HG02840 (cell line): ENCODE measurements at regions not wholly inside any gene's neighbourhood (a gene's known extent, or its start where the extent isn't known, plus 50 kb on each side); places are given as distances from the start of the nearest gene placed in this dataset.

Experiments
- ATAC-seq: cut with Tn5 transposase; IDR thresholded peaks from one replicate; pipeline ENCODE4 v1.9.1; 2021; ENCODE audit warnings: mild to moderate bottlenecking, moderate library complexity, moderate number of reproducible peaks; ENCODE audit not compliant: unreplicated experiment, low FRiP score

- ATAC-seq, result no peak
Observed at GRCh38 chr3:175916191-175916934, 1057.2 kb downstream of the NAALADL2 start.

- no peak for ATAC-seq
Observed at GRCh38 chr3:175914785-175915184, 1055.7 kb downstream of the NAALADL2 start.

GRCh38 chr3:175913286-175913685, 1054.2 kb downstream of the NAALADL2 start:
- ATAC-seq, result no peak

GRCh38 chr3:175911937-175912336, 1052.8 kb downstream of the NAALADL2 start:
- ATAC-seq, result no peak

GRCh38 chr3:175902226-175902625, 1043.1 kb downstream of the NAALADL2 start:
- ATAC-seq, result no peak

GRCh38 chr3:175898194-175898593, 1039.1 kb downstream of the NAALADL2 start:
- no peak for ATAC-seq

- ATAC-seq, result no peak
Observed at GRCh38 chr3:175896655-175897054, 1037.5 kb downstream of the NAALADL2 start.

GRCh38 chr3:175895731-175896130, 1036.6 kb downstream of the NAALADL2 start:
- no peak for ATAC-seq

- ATAC-seq, result no peak
Observed at GRCh38 chr3:175893566-175893965, 1034.4 kb downstream of the NAALADL2 start.

GRCh38 chr3:175890066-175890465, 1030.9 kb downstream of the NAALADL2 start:
- ATAC-seq, result no peak

GRCh38 chr3:175885231-175885766, 1026.2 kb downstream of the NAALADL2 start:
- ATAC-seq, result no peak

GRCh38 chr3:175879417-175879816, 1020.3 kb downstream of the NAALADL2 start:
- ATAC-seq, result no peak

- no peak for ATAC-seq
Observed at GRCh38 chr3:175869404-175869803, 1010.3 kb downstream of the NAALADL2 start.

- no peak for ATAC-seq
Observed at GRCh38 chr3:175868626-175869025, 1009.5 kb downstream of the NAALADL2 start.

GRCh38 chr3:175865724-175866123, 1006.6 kb downstream of the NAALADL2 start:
- ATAC-seq, result no peak

- ATAC-seq, result no peak
Observed at GRCh38 chr3:175861916-175862315, 1002.8 kb downstream of the NAALADL2 start.
